ENCODE measurements at regions not wholly inside any gene's neighbourhood (a gene's known extent, or its start where the extent isn't known, plus 50 kb on each side); places are given as distances from the start of the nearest gene placed in this dataset.

- TF ChIP-seq CTCF (conservative IDR thresholded peaks at IDR 0.05; ENCODE audit: low read length): no peak
- peak; percentile 3 for DNase-seq (ENCODE audit: low read depth)
- H3K4me3 ChIP-seq (ENCODE audit: low read length): no peak overlapping the region
These were observed 804.8 kb upstream of the ZNF608 start for GRCh38 chr5:125551246-125551645.

- TF ChIP-seq CTCF (conservative IDR thresholded peaks at IDR 0.05; ENCODE audit: low read length): no peak
- no peak overlapping the region for H3K4me3 ChIP-seq (ENCODE audit: low read length)
- no peak for DNase-seq (ENCODE audit: low read depth)
These were observed 805.4 kb upstream of the ZNF608 start for GRCh38 chr5:125551797-125552196.

GRCh38 chr5:125552486-125552885 lies 806.0 kb upstream of the ZNF608 start:
- no peak overlapping the region for H3K4me3 ChIP-seq (ENCODE audit: low read length)
- TF ChIP-seq CTCF (conservative IDR thresholded peaks at IDR 0.05; ENCODE audit: low read length): no peak
- no peak for DNase-seq (ENCODE audit: low read depth)

GRCh38 chr5:125554355-125554754 lies 807.9 kb upstream of the ZNF608 start:
- no peak for DNase-seq (ENCODE audit: low read depth)
- no peak overlapping the region for H3K4me3 ChIP-seq (ENCODE audit: low read length)

GRCh38 chr5:125555591-125555990 lies 809.2 kb upstream of the ZNF608 start:
- no peak for TF ChIP-seq CTCF (conservative IDR thresholded peaks at IDR 0.05; ENCODE audit: low read length)
- no peak for DNase-seq (ENCODE audit: low read depth)
- no peak overlapping the region for H3K4me3 ChIP-seq (ENCODE audit: low read length)

More at GRCh38 chr5:125554355-125554754, 807.9 kb upstream of the ZNF608 start:
- TF ChIP-seq CTCF (conservative IDR thresholded peaks at IDR 0.05; ENCODE audit: low read length): no peak

- no peak for DNase-seq (ENCODE audit: low read depth)
- TF ChIP-seq CTCF (conservative IDR thresholded peaks at IDR 0.05; ENCODE audit: low read length): no peak
- H3K4me3 ChIP-seq (ENCODE audit: low read length): no peak overlapping the region
These were observed 811.6 kb upstream of the ZNF608 start for GRCh38 chr5:125558016-125558415.

- TF ChIP-seq CTCF (conservative IDR thresholded peaks at IDR 0.05; ENCODE audit: low read length): no peak
- no peak for DNase-seq (ENCODE audit: low read depth)
- no peak overlapping the region for H3K4me3 ChIP-seq (ENCODE audit: low read length)
These were observed 812.0 kb upstream of the ZNF608 start for GRCh38 chr5:125558466-125558865.
